DOHH2 (cell line): ENCODE measurements at regions not wholly inside any gene's neighbourhood (a gene's known extent, or its start where the extent isn't known, plus 50 kb on each side); places are given as distances from the start of the nearest gene placed in this dataset.

Source experiments
- H3F3A ChIP-seq: fragments of 200-600 bp; sonication (generic), shearing (Covaris generic); 2 replicates; pipeline ENCODE4 v1.6.0; 2016; ENCODE audit warnings: antibody characterized with exemption, mild to moderate bottlenecking; ENCODE audit not compliant: control insufficient read depth, insufficient read depth
- H3K27ac ChIP-seq: fragments of 200-600 bp; sonication (generic); 2 replicates; pipeline ENCODE4 v1.5.1; 2014; ENCODE audit warnings: low read depth, mild to moderate bottlenecking, low read length, moderate library complexity
- H3K27me3 ChIP-seq: fragments of 200-600 bp; sonication (generic); 2 replicates; pipeline ENCODE4 v1.6.1; 2014; ENCODE audit warnings: mild to moderate bottlenecking, low read length, mixed read lengths; ENCODE audit not compliant: control insufficient read depth
- H3K36me3 ChIP-seq: fragments of 200-600 bp; sonication (generic); 2 replicates; pipeline ENCODE4 v1.6.1; 2014; ENCODE audit warnings: mild to moderate bottlenecking, low read length, moderate library complexity, mixed read lengths; ENCODE audit not compliant: control insufficient read depth
- H3K4me1 ChIP-seq: fragments of 200-600 bp; sonication (generic); 2 replicates; pipeline ENCODE4 v1.6.1; 2014; ENCODE audit warnings: mild to moderate bottlenecking, low read length, mixed read lengths; ENCODE audit not compliant: control insufficient read depth
- H3K4me2 ChIP-seq: fragments of 200-600 bp; sonication (generic); 2 replicates; pipeline ENCODE4 v1.6.0; 2014; ENCODE audit warnings: mild to moderate bottlenecking, low read length, moderate library complexity
- H3K4me3 ChIP-seq: fragments of 200-600 bp; sonication (generic); 2 replicates; pipeline ENCODE4 v1.5.1; 2014; ENCODE audit warnings: mild to moderate bottlenecking, low read length, mixed read lengths
- H3K79me2 ChIP-seq: fragments of 200-600 bp; sonication (generic); 2 replicates; pipeline ENCODE4 v1.6.1; 2014; ENCODE audit warnings: mild to moderate bottlenecking, low read length, mixed read lengths; ENCODE audit not compliant: control insufficient read depth
- H3K9me2 ChIP-seq: fragments of 200-600 bp; sonication (generic); replicated peaks from 2 replicates; pipeline ENCODE4 v1.6.1; 2014; ENCODE audit warnings: mild to moderate bottlenecking, low read length, mixed read lengths; ENCODE audit not compliant: control insufficient read depth
- H3K9me3 ChIP-seq: fragments of 200-600 bp; sonication (generic); 2 replicates; pipeline ENCODE4 v1.6.1; 2014; ENCODE audit warnings: antibody characterized with exemption, low read length, mixed read lengths; ENCODE audit not compliant: control insufficient read depth, insufficient read depth
- H4K20me1 ChIP-seq: fragments of 200-600 bp; sonication (generic); 2 replicates; pipeline ENCODE4 v1.6.0; 2014; ENCODE audit warnings: low read depth, mild to moderate bottlenecking, antibody characterized with exemption, low read length, moderate library complexity; ENCODE audit not compliant: control insufficient read depth, insufficient read depth
- CTCF ChIP-seq: fragments of 200-600 bp; sonication (generic); IDR thresholded peaks from one replicate; pipeline ENCODE4 v1.5.1; 2014; ENCODE audit warnings: antibody characterized with exemption, mild to moderate bottlenecking, low read depth, low read length; ENCODE audit not compliant: poor library complexity, severe bottlenecking
- EZH2phosphoT487 ChIP-seq: fragments of 200-600 bp; sonication (generic); IDR thresholded peaks from 2 replicates; pipeline ENCODE4 v1.6.1; 2017; ENCODE audit warnings: borderline replicate concordance, mild to moderate bottlenecking, antibody characterized with exemption, low read length, moderate library complexity, mixed read lengths

- H3K9me2 ChIP-seq, result no peaks in the 10 kb centered on the region
- no peaks in the 10 kb centered on the region for H3K4me1 ChIP-seq
- H3K27me3 ChIP-seq, result no peaks in the 10 kb centered on the region
- H4K20me1 ChIP-seq, result no peaks in the 10 kb centered on the region
- no peak overlapping the region for H3K4me2 ChIP-seq
- no peaks in the 10 kb centered on the region for H3K36me3 ChIP-seq
- H3K9me3 ChIP-seq, result no peaks in the 10 kb centered on the region
- TF ChIP-seq CTCF, result no peak
- H3K79me2 ChIP-seq, result no peaks in the 10 kb centered on the region
- H3F3A ChIP-seq, result no peaks in the 10 kb centered on the region
- no peak overlapping the region for H3K4me3 ChIP-seq
- no peak overlapping the region for H3K27ac ChIP-seq
These were observed 445.3 kb downstream of the NTRK2 start for GRCh38 chr9:85114799-85115198.

GRCh38 chr9:85112933-85113418 is 443.4 kb downstream of the NTRK2 start:
- Histone ChIP-seq H3K9me2 (no peaks in the 10 kb centered on the region), H3F3A (no peaks in the 10 kb centered on the region), H3K4me2 (no peak overlapping the region), H3K4me3 (no peak overlapping the region), H3K9me3 (no peaks in the 10 kb centered on the region), H3K36me3 (no peaks in the 10 kb centered on the region), H4K20me1 (no peaks in the 10 kb centered on the region), H3K4me1 (no peaks in the 10 kb centered on the region), H3K27ac (no peak overlapping the region), H3K27me3 (no peaks in the 10 kb centered on the region), H3K79me2 (no peaks in the 10 kb centered on the region)
- TF ChIP-seq EZH2phosphoT487 (no peak), CTCF (no peak)

- H3K4me2 ChIP-seq, result no peak overlapping the region
- H3K4me1 ChIP-seq, result no peaks in the 10 kb centered on the region
- no peaks in the 10 kb centered on the region for H3K9me3 ChIP-seq
- TF ChIP-seq EZH2phosphoT487, result no peak
- TF ChIP-seq CTCF, result no peak
- no peaks in the 10 kb centered on the region for H3K36me3 ChIP-seq
- H3K27me3 ChIP-seq, result no peaks in the 10 kb centered on the region
- no peaks in the 10 kb centered on the region for H3K79me2 ChIP-seq
- no peaks in the 10 kb centered on the region for H3K9me2 ChIP-seq
- H3K27ac ChIP-seq, result no peak overlapping the region
- no peaks in the 10 kb centered on the region for H3F3A ChIP-seq
- no peak overlapping the region for H3K4me3 ChIP-seq
- no peaks in the 10 kb centered on the region for H4K20me1 ChIP-seq
These were observed 442.9 kb downstream of the NTRK2 start for GRCh38 chr9:85112391-85112790.

GRCh38 chr9:85108746-85109145 is 439.2 kb downstream of the NTRK2 start:
- Histone ChIP-seq H3K4me2 (no peak overlapping the region), H3K4me1 (no peaks in the 10 kb centered on the region), H3K27ac (no peak overlapping the region), H3K27me3 (no peaks in the 10 kb centered on the region), H3K36me3 (no peaks in the 10 kb centered on the region), H4K20me1 (no peaks in the 10 kb centered on the region), H3K9me3 (no peaks in the 10 kb centered on the region), H3F3A (no peaks in the 10 kb centered on the region), H3K4me3 (no peak overlapping the region), H3K9me2 (no peaks in the 10 kb centered on the region), H3K79me2 (no peaks in the 10 kb centered on the region)
- TF ChIP-seq EZH2phosphoT487, result no peak
- TF ChIP-seq CTCF, result no peak
